ENCODE measurements at regions not wholly inside any gene's neighbourhood (a gene's known extent, or its start where the extent isn't known, plus 50 kb on each side); places are given as distances from the start of the nearest gene placed in this dataset.
"Not testable (repeated sequence)": the region's sequence is repeated elsewhere in the genome, so short reads cannot be mapped to it uniquely, and the experiment has no call there.

DNA sequence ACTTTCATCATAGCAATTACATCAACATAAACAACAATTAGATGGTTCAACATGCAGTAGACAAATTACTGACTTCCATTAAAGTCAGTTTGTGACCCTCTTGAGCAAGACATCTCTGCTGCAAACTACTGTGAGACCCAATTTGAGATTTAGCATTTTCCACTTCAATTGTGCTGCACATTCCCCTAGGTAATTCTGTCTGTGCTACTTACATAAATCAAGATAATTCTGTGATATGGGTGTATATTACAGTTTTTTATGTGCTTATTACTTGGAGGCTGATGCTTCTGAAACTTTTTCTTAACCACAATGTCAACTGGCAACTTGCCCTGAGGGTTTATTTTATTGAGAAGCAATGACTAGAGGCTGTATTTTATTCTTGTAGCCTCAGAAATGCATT is 1714.4 kb downstream of the OLFM4 start:
- no peak for DNase-seq

DNA sequence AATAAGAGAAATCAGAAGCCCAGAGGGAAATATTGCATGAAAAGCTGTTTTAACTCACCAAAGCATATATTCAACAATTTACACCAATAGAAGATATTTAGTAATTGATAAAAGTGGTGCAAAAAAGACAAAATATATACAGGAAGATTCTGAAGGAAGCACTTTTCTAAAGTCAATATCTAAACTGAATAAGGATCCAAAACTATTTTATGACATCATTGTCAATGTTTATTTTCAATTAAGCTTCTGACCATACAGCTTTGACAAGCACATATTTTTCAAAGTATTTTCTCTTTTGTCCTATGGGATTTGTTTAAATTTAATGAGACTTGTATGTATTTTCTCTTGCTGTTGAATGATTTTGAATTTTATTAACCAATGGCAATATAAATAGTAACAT is 1716.1 kb downstream of the OLFM4 start:
- DNase-seq = no peak

DNA sequence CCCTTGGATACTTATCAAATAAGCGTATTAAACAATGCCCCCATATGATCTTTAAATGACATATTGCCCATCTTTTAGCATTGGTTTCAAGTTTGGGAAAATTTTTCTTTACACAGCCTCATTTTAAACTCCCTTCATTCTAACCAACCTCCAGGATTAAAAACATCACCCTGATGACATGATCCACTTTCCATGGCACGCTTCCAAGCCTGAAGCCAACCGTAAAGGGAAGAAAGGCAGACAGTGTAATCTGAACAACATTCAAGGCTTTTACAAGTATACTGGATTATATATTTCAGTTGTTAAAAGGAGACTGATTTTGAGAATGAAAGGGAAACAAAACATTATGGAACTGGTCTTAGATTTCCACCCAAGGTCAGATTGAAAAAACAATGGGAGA is 1721.9 kb downstream of the OLFM4 start:
- DNase-seq = no peak

DNA sequence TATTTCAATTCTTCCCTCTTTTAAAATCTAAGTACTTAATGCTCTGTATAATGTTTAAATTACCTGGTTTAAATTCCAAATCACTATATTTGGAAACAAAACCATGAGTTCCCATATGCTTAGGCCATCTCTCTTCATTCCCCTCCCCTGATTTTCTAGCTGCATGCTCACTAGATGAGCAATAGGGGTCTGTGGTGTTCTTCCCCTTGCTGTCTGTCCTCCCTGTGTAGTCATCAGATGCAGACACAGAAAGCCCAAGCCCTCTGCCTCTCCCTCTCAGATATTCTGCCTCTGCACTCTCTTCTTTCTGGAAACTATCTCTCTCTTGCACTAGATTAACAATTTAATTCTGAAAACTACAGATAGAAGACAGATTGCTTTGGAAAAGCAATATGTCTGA is 1730.2 kb downstream of the OLFM4 start:
- DNase-seq = no peak

DNA sequence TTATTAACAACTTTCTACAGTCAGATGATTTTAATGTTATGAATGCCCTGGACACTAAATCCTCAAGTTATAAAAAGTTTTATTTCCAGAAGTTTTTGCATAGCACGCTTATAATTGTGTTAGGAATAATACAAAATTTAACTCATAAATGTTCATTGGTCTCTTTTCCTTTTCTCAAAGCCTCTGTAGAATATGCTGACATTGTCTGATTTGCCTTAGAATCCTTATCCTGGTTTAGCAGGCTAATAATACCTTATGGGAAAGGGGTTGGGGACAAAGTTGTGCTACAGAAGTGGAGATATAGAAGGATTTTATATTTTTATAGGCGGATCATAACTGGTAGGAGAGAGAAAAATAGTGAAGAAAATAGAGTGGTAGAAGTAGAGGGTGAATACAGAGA is 1739.6 kb downstream of the OLFM4 start:
- DNase-seq = no peak

DNA sequence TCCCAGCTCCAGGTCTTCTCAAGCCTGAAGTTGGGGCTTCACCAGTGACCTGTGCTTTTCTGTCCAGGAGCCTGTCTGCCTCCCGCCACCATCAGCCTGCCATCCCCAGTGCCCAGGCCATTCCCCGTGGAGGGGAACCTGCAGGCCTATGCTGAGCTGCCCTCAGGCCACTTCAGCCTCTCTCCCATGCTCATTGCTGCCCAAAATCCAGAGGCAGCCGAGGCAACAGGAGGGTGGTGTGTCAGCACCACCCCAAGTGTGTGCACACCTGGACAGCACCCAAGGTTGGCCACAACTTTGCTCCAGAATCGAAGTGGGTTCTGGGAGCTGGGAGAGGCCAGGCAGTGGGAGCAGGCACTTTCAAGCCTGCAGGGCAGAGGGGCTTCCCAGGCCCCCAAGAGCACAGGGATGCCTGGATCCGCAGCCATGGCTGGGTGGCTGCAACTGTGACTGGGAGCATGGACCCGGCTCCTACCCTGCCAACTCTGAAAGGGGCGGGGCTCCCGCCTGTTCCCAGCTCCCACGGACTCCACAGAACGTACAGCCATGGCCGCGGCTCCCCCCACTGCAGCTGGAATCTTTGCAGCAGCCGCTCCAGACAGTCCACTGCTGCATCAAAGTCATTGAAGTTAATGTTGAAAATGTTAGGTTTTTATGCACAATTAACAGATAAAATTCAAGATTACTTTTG is 1747.0 kb downstream of the OLFM4 start:
- no peak for DNase-seq

DNA sequence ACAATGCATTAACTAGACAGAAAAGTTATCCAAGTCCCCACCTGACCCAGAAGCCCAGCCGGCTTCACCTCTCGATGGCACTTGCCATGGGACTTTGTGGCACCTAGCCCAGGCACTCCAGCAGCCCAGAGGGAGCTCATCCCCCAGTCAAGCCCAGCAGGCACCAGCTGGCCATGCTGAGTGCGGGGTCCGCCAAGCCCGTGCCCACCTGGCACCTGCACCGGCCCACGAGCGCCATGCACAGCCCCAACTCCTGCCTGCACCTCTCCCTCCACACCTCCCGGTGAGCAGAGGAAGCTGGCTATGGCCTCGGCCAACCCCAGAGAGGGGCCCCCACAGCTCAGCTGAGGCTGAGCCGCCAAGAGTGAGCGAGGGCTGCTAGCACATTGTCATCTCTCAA is 1759.1 kb downstream of the OLFM4 start:
- no peak for DNase-seq

DNA sequence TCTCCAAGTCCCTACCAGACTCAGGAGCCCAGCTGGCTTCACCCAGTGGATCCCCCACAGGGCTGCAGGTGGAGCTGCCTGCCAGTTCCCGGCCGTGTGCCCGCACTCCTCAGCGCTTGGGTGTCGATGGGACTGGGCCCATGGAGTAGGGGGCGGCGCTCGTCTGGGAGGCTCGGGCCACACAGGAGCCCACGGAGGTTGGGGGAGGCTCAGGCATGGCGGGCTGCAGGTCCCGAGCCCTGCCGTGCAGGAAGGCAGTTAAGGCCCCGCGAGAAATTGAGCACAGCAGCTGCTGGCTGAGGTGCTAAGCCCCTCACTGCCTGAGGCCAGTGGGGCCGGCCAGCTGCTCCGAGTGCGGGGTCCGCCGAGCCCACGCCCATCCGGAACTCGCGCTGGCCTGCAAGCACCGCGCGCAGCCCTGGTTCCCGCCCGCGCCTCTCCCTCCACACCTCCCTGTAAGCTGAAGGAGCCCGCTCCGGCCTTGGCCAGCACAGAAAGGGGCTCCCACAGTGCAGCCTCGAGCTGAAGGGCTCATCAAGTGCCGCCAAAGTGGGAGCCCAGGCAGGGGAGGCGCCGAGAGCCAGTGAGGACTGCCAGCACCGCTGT is 1771.1 kb downstream of the OLFM4 start:
- no peak for DNase-seq

DNA sequence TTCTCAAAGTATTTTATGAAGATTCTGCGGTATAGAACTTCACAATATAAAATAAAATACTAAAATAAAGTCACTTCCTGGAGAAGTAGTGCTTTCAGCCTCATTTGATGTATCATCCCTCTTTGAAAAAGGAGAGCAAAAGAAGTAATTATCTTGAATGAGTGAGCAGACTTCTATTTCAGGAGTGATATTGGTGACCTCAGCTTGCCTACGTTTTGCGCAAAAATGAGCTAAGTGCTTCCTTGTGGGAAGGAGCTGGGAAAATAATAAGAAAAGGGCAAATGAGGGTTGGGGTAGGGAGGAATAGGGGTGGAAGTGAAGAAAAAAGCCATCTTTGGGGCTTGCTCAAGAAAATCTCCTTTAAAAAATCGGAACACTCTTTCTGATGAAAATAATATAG is 1773.6 kb downstream of the OLFM4 start:
- no peak for DNase-seq

DNA sequence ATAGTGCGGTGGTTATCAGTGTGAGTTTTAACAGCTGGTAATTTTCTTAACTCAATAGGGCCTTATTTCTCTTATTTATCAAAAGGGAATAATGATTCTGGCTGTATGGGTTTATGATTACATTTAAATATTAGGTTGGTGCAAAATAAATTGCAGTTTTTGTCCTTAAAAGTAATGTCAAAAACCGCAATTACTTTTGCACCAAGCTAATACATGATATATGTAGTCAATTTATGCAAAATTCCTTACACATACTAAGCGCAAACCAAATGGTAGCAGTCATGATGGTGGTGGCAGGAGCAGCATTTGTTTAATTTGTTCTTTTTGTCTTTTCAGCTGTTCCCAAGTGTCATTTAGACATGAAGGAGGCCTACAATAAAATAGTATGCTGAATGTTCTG is 1777.1 kb downstream of the OLFM4 start:
- DNase-seq = no peak

DNA sequence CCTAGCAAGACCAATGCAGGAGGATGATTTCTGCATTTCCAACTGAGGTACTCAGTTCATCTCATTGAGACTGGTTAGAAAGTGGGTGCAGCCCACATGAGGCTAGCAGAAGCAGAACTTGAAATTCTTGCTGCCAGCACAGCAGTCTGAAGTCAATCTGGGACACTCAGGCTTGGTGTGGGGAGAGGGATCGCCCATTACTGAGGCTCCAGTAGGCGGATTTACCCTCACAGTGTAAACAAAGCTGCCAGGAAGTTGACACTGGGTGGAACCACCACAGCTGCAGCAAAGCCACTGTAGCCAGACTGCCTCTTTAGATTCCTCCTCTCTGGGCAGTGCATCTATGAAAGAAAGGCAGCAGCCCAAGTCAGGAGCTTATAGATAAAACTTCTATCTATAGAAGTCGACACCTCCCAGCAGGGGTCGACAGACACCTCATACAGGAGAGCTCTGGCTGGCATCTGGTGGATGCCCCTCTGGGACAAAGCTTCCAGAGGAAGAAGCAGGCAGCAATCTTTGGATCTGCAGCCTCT is 1793.4 kb downstream of the OLFM4 start:
- DNase-seq = not testable (repeated sequence)

DNA sequence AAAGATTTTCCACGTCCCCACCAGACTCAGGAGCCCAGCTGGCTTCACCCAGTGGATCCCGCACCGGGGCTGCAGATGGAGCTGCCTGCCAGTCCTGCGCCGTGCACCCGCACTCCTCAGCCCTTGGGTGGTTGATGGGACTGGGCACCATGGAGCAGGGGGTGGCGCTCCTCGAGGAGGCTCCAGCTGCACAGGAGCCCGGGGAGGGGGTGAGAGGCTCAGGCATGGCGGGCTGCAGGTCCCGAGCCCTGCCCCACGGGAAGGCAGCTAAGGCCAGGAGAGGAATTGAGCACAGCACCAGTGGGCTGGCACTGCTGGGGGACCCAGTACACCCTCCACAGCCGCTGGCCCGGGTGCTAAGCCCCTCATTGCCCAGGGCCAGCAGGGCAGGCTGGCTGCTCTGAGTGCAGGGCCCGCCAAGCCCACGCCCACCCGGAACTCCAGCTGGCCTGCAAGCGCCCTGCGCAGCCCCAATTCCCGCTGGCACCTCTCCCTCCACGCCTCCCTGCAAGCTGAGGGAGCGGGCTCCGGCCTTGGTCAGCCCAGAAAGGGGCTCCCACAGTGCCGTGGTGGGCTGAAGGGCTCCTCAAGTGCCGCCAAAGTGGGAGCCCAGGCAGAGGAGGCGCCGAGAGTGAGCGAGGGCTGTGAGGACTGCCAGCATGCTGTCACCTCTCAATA is 1800.9 kb downstream of the OLFM4 start:
- not testable (repeated sequence) for DNase-seq

DNA sequence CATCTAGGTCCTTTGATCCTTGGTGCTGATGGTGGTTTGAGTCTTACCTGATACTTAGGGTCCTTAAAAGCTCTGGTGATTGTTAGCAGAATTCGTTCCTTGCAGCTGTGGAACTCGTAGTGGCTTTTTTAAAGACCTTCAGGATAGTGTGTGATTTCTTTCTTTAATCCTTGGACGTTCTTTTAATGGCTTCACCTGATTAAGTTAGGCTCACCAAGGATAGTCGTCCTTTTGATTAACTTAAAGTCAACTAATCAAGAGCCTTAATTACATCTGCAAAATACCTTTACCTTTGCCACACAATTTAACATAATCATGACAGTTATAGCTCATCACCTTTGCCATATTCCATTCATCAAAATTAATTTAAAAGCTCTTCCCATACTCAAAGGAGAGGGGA is 1807.7 kb downstream of the OLFM4 start:
- no peak for DNase-seq

DNA sequence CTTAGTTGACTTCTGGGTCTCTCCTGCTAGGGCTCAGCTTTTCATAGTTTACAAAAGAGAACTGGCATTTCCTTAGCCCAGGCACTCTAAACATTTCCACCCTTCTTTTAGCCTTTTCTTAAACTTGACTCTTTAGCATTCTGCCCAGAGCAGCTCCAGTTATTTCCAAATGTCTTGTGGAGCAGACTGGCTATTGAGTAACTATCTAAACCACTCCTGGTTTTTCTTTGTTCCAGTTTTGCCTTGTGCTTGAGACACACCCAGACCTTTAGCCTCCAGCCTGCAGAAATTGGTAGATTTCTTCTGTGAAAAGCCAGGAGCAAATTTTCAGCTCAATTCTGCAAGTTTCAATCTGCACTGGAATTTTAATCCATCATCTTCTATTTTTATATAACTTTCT is 1813.1 kb downstream of the OLFM4 start:
- no peak for DNase-seq

DNA sequence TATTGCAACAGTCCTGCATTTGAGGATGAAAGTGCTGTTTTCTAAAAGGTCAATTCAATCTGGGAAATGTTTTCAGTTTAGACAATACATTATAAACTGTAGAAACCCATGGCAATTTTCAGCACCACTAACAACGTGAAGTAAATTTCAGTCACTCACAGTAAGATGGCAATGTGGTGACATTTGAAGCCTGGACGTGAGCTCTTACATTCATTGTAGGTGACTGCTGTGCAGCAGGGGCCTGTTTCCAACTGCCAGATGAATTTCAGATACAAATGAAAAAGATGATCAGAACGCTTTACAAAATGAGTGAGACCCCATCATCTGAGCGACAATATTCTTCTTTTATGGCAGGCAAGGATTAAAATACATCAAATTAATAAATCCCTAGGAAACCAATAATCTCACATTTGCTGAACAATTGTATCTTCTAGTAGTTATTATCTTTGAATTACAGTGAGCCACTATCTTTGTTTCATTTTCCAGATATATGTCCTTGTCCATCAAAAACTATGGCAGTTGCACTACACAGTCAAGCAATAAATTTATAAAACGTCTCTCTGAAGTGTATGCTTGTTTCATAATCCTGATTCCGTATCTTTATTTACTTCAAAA is 1816.8 kb downstream of the OLFM4 start:
- peak; percentile 11 for DNase-seq

DNA sequence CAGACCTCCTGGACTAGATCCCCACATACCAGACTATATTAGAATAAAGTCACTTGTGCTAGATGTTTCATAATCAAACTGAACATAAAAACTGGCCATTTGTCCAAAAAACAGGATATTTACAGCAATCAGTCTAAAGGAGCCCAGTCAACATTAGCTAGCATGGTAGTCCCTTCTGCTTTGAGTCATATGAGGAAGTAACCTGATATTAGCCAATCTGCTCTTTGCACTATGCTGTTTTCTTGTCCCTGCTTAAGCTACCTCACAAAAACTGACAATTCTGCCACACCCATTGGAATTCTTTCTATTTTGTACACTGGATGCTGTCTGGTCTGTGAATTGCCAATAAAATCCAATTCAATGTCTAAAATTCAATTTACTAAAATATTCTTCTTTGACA is 1824.2 kb downstream of the OLFM4 start:
- no peak for DNase-seq

DNA sequence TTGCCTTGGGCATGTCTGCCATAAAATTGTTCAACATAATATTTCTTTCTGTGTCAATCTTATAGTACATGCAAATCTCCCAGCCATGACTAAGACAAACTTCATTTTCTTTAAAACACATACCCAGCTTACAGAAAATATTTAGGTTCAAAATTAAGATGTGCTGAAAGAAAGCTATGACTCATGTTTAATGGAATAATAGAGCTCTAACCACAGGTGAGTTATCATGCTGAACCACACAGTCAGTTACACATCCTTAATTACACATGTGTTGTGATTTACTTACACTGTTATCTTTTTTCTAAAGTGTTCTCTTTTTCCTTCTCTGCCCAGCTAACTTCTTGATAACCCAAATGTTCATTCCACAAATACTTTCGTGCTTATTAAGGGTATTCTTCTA is 1831.2 kb downstream of the OLFM4 start:
- no peak for DNase-seq

DNA sequence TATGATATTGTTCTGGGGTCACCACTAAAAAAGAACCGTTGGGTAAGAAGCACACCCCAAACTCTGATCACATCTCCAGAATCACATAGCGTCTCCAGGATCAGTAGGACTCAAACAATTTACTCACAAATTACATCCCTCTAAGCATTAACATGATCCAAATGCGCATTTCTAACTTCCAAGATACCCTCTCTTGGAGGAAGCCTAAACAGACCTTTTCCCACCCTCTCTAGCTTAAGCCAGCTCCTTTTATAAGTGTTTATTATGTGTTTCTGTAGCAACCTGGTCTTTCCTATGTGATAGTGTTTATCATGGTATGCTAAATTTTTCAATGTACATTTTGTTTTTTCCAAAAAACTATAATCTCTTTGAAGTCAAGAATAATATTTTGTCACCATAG is 1846.5 kb downstream of the OLFM4 start:
- DNase-seq = no peak

DNA sequence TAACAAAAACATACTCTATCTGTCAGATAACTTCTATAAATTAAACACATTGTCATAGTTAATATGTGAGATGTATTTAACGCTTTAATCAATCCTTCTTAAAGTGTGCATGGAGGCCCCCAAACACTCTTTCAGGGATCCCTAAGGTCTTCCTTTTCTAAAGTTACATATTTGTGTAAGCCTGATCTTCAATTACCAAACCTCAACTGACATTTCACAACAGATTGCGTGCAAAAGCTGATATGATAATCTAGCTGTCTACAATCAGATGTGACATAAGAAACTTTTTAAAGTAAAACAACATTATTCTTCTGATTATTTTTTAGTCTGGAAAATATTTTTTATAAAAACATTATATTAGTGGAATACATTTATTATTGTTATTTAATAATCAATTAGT is 1850.4 kb downstream of the OLFM4 start:
- no peak for DNase-seq

DNA sequence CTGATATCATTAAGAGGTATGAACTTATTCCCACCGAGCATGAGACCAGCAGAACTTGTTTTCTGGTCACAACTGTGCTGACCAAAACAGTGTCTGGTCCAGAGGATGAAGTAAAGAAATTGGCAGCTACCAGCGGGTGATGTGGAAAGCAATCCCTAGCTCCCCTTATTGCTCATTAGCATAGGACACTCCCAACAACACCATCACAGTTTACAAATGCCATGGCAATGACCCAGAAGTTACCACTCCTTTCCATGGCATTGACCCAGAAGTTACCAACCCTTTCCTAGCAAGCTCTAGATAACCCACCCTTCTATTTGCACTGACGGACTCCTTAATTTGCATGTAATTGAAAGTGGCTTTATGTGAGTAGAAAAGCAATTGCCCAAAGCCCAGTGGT is 1856.1 kb downstream of the OLFM4 start:
- DNase-seq = no peak

DNA sequence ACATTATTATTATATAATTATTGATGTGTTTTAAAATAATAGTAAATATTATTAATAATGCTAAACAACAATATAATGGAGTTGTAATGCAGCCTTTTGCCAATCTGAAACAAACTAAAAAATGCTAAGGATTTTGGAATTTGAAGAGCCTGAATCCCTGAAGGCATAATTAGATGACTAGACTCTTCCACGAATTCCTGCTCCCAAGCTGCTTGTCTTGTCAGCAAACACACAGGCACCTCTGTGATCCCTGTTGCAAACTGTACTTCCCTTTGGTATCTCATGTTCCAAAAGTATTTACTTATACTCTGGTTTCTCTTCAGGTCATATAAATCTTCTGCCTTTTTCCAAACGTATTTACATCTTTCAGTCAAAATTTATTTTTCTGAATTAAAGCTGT is 1862.4 kb downstream of the OLFM4 start:
- DNase-seq = no peak

DNA sequence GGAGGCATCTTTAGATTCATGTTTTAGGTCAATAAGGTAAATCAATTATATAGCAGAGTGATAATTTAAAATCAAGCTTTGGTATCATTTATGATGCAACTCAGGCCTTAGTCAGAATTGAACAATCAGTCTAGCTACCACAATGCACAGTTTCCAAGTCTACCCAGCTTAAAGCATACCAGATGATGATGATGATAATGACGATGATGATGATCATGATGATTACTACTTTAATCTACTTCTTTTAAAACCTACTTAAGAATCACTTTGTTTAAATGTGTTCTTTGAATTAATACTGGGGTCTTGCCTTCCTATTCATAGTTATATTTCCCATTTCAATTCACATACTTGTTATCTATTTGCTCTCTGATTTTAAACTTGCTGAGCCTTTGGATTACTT is 1872.7 kb downstream of the OLFM4 start:
- DNase-seq = no peak

DNA sequence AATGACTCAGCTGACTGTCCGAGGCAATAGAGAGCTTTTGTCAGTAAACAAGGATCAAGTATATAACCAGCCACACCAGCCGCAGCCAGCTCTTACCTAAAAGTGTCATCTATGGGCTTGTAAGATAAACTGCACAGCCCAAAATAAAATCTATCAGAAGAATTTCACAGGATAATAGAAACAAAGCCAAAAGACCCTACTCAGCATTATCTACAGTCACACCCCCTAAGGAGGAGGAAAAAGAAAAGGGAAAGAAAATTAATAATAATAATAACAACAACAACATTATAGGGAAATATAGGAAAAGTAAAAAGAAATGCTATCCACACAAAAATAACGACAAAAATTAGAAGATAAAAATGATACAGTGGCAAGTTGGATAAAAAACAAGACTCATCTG is 1883.8 kb downstream of the OLFM4 start:
- DNase-seq = no peak

DNA sequence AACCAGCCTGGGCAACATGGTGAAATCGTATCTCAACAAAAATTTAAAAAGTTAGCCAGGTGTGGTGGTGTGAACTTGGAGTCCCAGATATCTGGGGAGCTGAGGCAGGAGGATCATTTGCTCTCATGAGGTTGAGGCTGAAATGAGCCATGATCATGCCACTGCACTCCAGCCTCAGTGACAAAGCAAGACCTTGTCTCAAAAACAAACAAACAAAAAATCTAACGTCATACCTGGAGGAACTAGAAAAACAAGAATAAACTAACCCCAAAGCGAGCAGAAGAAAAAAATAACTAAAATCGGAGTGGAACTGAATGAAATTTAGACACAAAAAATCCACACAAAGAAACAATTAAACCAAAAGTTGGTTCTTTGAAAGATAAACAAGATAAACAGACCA is 1885.1 kb downstream of the OLFM4 start:
- no peak for DNase-seq
